ENCODE measurements at regions not wholly inside any gene's neighbourhood (a gene's known extent, or its start where the extent isn't known, plus 50 kb on each side); places are given as distances from the start of the nearest gene placed in this dataset.

- Mint-ChIP-seq H3K27ac (no peak overlapping the region), H3K9me3 (peaks cover 4% of the 10 kb centered on the region), H3K4me3 (no peak overlapping the region), H3K36me3 (no peaks in the 10 kb centered on the region), H3K27me3 (ENCODE audit: insufficient read depth, low read depth) (peaks cover 2% of the 10 kb centered on the region), H3K4me1 (no peaks in the 10 kb centered on the region)
- no peak overlapping the region for H3K9ac ChIP-seq
- H3K27me3 ChIP-seq = no peaks in the 10 kb centered on the region
- no peaks in the 10 kb centered on the region for H3K36me3 ChIP-seq
- DNase-seq (ENCODE audit: low spot score) = no peak
- H3K4me3 ChIP-seq = no peak overlapping the region
- no peaks in the 10 kb centered on the region for H3K79me2 ChIP-seq (ENCODE audit: low read depth)
- no peaks in the 10 kb centered on the region for H3F3A ChIP-seq (ENCODE audit: low read depth)
- no peak overlapping the region for H3K4me2 ChIP-seq
- no peaks in the 10 kb centered on the region for H4K20me1 ChIP-seq (ENCODE audit: low read depth)
- no peaks in the 10 kb centered on the region for H3K4me1 ChIP-seq
- TF ChIP-seq EZH2phosphoT487 (IDR thresholded peaks at IDR 0.05) = no peak
- TF ChIP-seq EZH2 (IDR thresholded peaks at IDR 0.05) = no peak
- no peak for TF ChIP-seq CTCF (IDR thresholded peaks at IDR 0.05)
- H2AFZ ChIP-seq (replicated peaks) = no peak overlapping the region
- H3K9me3 ChIP-seq (ENCODE audit: low read depth) = no peaks in the 10 kb centered on the region
- no peak overlapping the region for H3K27ac ChIP-seq
Measured at GRCh38 chr2:122388208-122388607, 632.8 kb downstream of the TSN start.

GRCh38 chr2:122389694-122390093, 634.2 kb downstream of the TSN start:
- no peaks in the 10 kb centered on the region for H3K4me1 Mint-ChIP-seq

GRCh38 chr2:122390406-122390805, 635.0 kb downstream of the TSN start:
- no peak overlapping the region for H3K4me3 Mint-ChIP-seq
- Histone ChIP-seq H3K4me3 (no peak overlapping the region), H2AFZ (replicated peaks) (no peak overlapping the region), H3K9me3 (ENCODE audit: low read depth) (no peaks in the 10 kb centered on the region), H3K4me1 (no peaks in the 10 kb centered on the region), H3K27me3 (no peaks in the 10 kb centered on the region), H3K9ac (no peak overlapping the region), H3K36me3 (no peaks in the 10 kb centered on the region), H3F3A (ENCODE audit: low read depth) (no peaks in the 10 kb centered on the region), H3K79me2 (ENCODE audit: low read depth) (no peaks in the 10 kb centered on the region), H4K20me1 (ENCODE audit: low read depth) (no peaks in the 10 kb centered on the region), H3K4me2 (no peak overlapping the region), H3K27ac (no peak overlapping the region)
- TF ChIP-seq CTCF (IDR thresholded peaks at IDR 0.05) = no peak
- no peak for TF ChIP-seq EZH2 (IDR thresholded peaks at IDR 0.05)
- no peak for TF ChIP-seq EZH2phosphoT487 (IDR thresholded peaks at IDR 0.05)
- peaks cover 2% of the 10 kb centered on the region for H3K27me3 Mint-ChIP-seq (ENCODE audit: insufficient read depth, low read depth)
- H3K9me3 Mint-ChIP-seq = peaks cover 4% of the 10 kb centered on the region
- no peak for DNase-seq (ENCODE audit: low spot score)
- H3K27ac Mint-ChIP-seq = no peak overlapping the region
- H3K36me3 Mint-ChIP-seq = no peaks in the 10 kb centered on the region
- H3K4me1 Mint-ChIP-seq = no peaks in the 10 kb centered on the region

More at GRCh38 chr2:122389694-122390093, 634.2 kb downstream of the TSN start:
- no peaks in the 10 kb centered on the region for H3F3A ChIP-seq (ENCODE audit: low read depth)
- H4K20me1 ChIP-seq (ENCODE audit: low read depth) = no peaks in the 10 kb centered on the region
- no peak overlapping the region for H3K4me3 ChIP-seq
- Mint-ChIP-seq H3K36me3 (no peaks in the 10 kb centered on the region), H3K4me3 (no peak overlapping the region), H3K9me3 (peaks cover 4% of the 10 kb centered on the region), H3K27me3 (ENCODE audit: insufficient read depth, low read depth) (peaks cover 2% of the 10 kb centered on the region), H3K27ac (no peak overlapping the region)
- no peaks in the 10 kb centered on the region for H3K79me2 ChIP-seq (ENCODE audit: low read depth)
- H3K27ac ChIP-seq = no peak overlapping the region
- H2AFZ ChIP-seq (replicated peaks) = no peak overlapping the region
- no peak overlapping the region for H3K4me2 ChIP-seq
- H3K9ac ChIP-seq = no peak overlapping the region
- no peak for TF ChIP-seq CTCF (IDR thresholded peaks at IDR 0.05)
- TF ChIP-seq EZH2phosphoT487 (IDR thresholded peaks at IDR 0.05) = no peak
- TF ChIP-seq EZH2 (IDR thresholded peaks at IDR 0.05) = no peak
- no peaks in the 10 kb centered on the region for H3K36me3 ChIP-seq
- no peaks in the 10 kb centered on the region for H3K4me1 ChIP-seq
- no peaks in the 10 kb centered on the region for H3K9me3 ChIP-seq (ENCODE audit: low read depth)
- H3K27me3 ChIP-seq = no peaks in the 10 kb centered on the region
- no peak for DNase-seq (ENCODE audit: low spot score)

Measured in neural progenitor cell (in vitro differentiated cells).